ENCODE measurements at regions not wholly inside any gene's neighbourhood (a gene's known extent, or its start where the extent isn't known, plus 50 kb on each side); places are given as distances from the start of the nearest gene placed in this dataset.

GRCh38 chr3:150308481-150309256 lies 99.4 kb upstream of the TSC22D2 start:
- no peak for TF ChIP-seq EZH2phosphoT487 (IDR thresholded peaks at IDR 0.05; ENCODE audit: low read depth, severe bottlenecking, unreplicated experiment)
- no peak for TF ChIP-seq EZH2 (IDR thresholded peaks at IDR 0.05; ENCODE audit: borderline replicate concordance)
- no peak for TF ChIP-seq CTCF (IDR thresholded peaks at IDR 0.05; ENCODE audit: poor library complexity)
- H2AFZ ChIP-seq = no peak overlapping the region
- 83% methylated on average over 12 of the region's 12 CpGs for WGBS (ENCODE audit: low lambda C conversion rate, missing lambda C conversion rate)
- no peaks in the 10 kb centered on the region for H3K79me2 ChIP-seq
- H3K36me3 ChIP-seq (replicated peaks; ENCODE audit: insufficient read depth, low read depth) = no peaks in the 10 kb centered on the region
- H3K4me1 ChIP-seq (ENCODE audit: insufficient read depth) = peaks cover 5% of the 10 kb centered on the region
- H3K4me3 ChIP-seq = no peak overlapping the region
- H3K27me3 ChIP-seq = no peaks in the 10 kb centered on the region
- H3K27ac ChIP-seq = peak overlapping the region; percentile 83
- peak overlapping the region; percentile 3 for H3K4me2 ChIP-seq
- no peaks in the 10 kb centered on the region for H4K20me1 ChIP-seq (ENCODE audit: insufficient read depth, poor library complexity, severe bottlenecking)
- no peaks in the 10 kb centered on the region for H3K9me3 ChIP-seq (ENCODE audit: low read depth)
- no peaks in the 10 kb centered on the region for H3K9me2 ChIP-seq (replicated peaks; ENCODE audit: insufficient read depth)
- peak; percentile 49 for DNase-seq (ENCODE audit: low spot score)

GRCh38 chr3:150308037-150308319 lies 100.1 kb upstream of the TSC22D2 start:
- no peak overlapping the region for H2AFZ ChIP-seq
- 75% methylated on average over 4 of the region's 4 CpGs for WGBS (ENCODE audit: low lambda C conversion rate, missing lambda C conversion rate)

GRCh38 chr3:150307311-150308036 lies 100.6 kb upstream of the TSC22D2 start:
- no peaks in the 10 kb centered on the region for H3K36me3 ChIP-seq (replicated peaks; ENCODE audit: insufficient read depth, low read depth)
- H3K9me3 ChIP-seq (ENCODE audit: low read depth) = no peaks in the 10 kb centered on the region
- H3K27me3 ChIP-seq = no peaks in the 10 kb centered on the region
- no peaks in the 10 kb centered on the region for H4K20me1 ChIP-seq (ENCODE audit: insufficient read depth, poor library complexity, severe bottlenecking)
- no peak overlapping the region for H3K4me3 ChIP-seq
- H3K4me2 ChIP-seq = no peak overlapping the region
- peaks cover 3% of the 10 kb centered on the region for H3K4me1 ChIP-seq (ENCODE audit: insufficient read depth)
- no peak overlapping the region for H2AFZ ChIP-seq
- H3K9me2 ChIP-seq (replicated peaks; ENCODE audit: insufficient read depth) = no peaks in the 10 kb centered on the region
- WGBS (ENCODE audit: low lambda C conversion rate, missing lambda C conversion rate) = 78% methylated on average over 6 of the region's 6 CpGs
- H3K27ac ChIP-seq = peak overlapping the region; percentile 83
- H3K79me2 ChIP-seq = no peaks in the 10 kb centered on the region
- no peak for DNase-seq (ENCODE audit: low spot score)
- TF ChIP-seq CTCF (IDR thresholded peaks at IDR 0.05; ENCODE audit: poor library complexity) (no peak), EZH2 (IDR thresholded peaks at IDR 0.05; ENCODE audit: borderline replicate concordance) (no peak), EZH2phosphoT487 (IDR thresholded peaks at IDR 0.05; ENCODE audit: low read depth, severe bottlenecking, unreplicated experiment) (no peak)

More at GRCh38 chr3:150308037-150308319, 100.1 kb upstream of the TSC22D2 start:
- Histone ChIP-seq H4K20me1 (ENCODE audit: insufficient read depth, poor library complexity, severe bottlenecking) (no peaks in the 10 kb centered on the region), H3K4me3 (no peak overlapping the region), H3K79me2 (no peaks in the 10 kb centered on the region), H3K27me3 (no peaks in the 10 kb centered on the region), H3K4me2 (no peak overlapping the region), H3K9me3 (ENCODE audit: low read depth) (no peaks in the 10 kb centered on the region), H3K9me2 (replicated peaks; ENCODE audit: insufficient read depth) (no peaks in the 10 kb centered on the region), H3K36me3 (replicated peaks; ENCODE audit: insufficient read depth, low read depth) (no peaks in the 10 kb centered on the region), H3K27ac (peak overlapping the region; percentile 83), H3K4me1 (ENCODE audit: insufficient read depth) (peaks cover 3% of the 10 kb centered on the region)
- TF ChIP-seq EZH2phosphoT487 (IDR thresholded peaks at IDR 0.05; ENCODE audit: low read depth, severe bottlenecking, unreplicated experiment) (no peak), EZH2 (IDR thresholded peaks at IDR 0.05; ENCODE audit: borderline replicate concordance) (no peak), CTCF (IDR thresholded peaks at IDR 0.05; ENCODE audit: poor library complexity) (no peak)
- DNase-seq (ENCODE audit: low spot score) = no peak

Data from hepatocyte (in vitro differentiated cells).